ENCODE measurements at regions not wholly inside any gene's neighbourhood (a gene's known extent, or its start where the extent isn't known, plus 50 kb on each side); places are given as distances from the start of the nearest gene placed in this dataset.

DNA sequence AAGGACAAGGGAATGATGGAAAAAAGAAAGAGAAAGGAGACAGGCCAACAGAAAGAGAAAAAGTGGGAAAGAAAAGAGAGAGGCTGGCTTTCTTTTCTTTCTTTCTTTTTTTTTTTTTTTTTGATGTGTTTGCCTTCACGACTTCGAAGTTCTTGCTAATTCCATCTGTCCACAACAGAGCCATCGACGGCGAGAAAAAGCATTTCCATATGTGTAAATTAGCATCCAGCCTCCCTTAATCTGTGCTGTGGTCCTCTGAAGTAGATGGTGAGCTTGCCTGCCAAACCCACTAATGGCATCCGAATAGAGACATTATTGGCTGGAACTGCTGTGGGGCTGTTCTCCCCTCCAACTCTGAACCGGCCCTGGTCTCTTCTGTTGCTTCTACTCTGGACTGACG is 997.4 kb downstream of the BCL11B start:
- no peak for DNase-seq (ENCODE audit: low read depth in 2 of 2)

DNA sequence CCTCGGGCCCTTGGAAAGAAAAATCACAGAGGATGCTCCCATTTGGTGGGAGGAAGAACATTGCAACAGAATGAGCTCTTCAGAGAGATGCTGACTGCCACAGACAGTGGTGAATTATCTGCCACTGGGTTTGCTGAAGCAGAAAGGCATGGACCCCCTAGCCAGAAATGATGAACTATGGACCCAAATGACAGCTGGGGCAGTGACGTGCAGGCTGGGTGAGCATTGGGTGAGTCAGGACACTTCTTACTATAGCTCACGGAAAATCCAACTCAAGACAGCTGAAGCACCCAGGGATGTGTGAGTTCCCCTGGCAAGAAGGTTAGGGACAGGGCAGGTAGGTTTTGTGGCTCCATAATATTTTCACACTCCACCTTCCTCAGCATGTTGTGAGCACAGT is 993.2 kb downstream of the BCL11B start:
- no peak for DNase-seq (ENCODE audit: low read depth in 2 of 2)

DNA sequence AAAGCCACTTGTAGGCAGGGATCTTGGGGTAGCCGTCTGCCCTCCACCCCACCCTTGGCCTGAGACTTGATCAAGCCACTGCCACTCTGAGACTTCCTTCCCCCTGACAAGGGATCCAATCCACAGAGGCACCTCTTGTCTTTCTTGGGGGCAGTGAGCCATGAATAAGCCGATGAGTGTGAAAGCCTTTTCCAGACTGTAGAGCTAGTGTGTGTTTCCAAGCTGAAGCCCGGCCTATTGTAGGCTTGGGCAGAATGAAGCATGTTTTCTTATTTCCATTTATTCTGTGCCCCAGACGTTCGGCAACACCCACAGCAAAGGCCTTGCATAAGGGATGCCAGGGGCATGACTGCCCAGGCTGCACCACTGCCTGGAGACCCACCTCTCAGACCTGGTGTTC is 991.6 kb downstream of the BCL11B start:
- no peak for DNase-seq (ENCODE audit: low read depth in 2 of 2)

DNA sequence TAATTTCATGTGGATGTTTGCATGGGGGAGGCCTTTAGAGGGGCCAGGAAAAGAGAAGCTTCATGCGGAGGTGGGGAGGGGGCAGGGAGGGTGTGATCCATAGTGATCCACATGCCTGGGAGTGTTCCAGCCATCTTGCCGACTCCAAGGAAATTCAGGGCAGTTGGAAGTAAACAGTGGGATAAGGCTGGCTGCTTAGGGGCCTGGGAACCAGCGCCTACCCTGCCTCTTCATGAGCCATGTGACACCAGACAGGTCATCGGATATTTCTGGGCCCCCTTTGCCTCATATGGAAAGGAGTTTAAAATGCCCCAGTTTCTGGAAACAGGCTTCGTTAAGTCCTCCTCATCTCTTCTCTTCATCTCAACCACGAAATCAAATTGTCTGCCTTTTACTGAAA is 983.2 kb downstream of the BCL11B start:
- DNase-seq (ENCODE audit: low read depth in 2 of 2), result no peak

DNA sequence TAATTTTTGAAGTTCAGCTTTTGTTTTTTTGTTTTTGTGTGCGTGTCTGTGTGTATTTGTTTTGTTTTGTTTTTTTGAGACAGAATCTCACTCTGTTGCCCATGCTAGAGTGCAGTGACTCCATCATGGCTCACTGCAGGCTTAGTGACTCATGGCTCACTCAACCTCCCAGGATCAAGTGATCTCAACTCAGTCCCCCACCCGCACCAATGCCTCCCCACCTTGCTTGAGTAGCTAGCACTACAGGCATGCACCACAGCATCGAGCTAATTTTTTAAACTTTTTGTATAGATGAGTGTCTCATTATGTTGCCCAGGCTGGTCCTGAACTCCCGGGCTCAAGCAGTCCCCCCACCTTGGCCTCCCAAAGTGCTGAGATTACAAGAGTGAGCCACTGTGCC is 981.4 kb downstream of the BCL11B start:
- DNase-seq (ENCODE audit: low read depth in 2 of 2), result peak in 1 of 2 donors; percentile 1

DNA sequence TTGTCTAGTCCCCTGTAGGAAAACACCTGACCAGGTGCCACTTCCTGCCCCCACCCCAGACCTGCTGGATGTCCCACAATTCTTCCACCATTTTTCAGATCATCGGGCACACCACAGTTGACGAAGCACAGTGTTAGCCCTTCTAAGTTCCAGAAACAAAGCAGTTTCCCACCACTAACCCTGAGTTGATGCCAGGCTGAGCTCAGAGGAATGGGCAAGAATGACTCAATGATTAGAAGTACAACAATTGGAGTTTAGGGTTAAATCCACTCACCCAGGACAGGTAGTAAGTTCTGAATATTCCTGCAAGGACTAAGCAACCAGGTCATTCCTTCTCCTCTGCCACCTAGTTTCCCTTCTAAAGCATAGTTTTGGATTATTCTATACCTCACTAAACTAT is 979.8 kb downstream of the BCL11B start:
- no peak for DNase-seq (ENCODE audit: low read depth in 2 of 2)

DNA sequence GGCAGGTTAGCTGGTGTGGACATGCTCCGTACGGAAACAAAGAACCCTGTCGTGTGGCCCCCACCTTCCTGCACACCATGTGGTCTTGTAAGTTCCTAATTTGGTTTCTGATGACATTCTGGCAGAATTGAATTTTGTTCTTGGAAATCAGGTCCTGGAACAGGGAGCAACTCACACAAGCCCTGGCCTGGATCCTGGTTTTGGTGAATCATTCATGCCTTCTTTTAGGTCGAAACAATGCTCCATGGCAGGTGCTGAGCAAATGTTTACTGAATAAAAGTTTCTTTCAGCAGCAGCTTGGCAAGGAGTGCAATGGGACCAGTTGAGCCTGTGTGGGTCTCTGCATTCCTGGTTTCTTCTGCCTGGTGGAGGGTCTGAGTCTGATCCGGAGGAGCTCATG is 978.4 kb downstream of the BCL11B start:
- DNase-seq (ENCODE audit: low read depth in 2 of 2), result no peak

DNA sequence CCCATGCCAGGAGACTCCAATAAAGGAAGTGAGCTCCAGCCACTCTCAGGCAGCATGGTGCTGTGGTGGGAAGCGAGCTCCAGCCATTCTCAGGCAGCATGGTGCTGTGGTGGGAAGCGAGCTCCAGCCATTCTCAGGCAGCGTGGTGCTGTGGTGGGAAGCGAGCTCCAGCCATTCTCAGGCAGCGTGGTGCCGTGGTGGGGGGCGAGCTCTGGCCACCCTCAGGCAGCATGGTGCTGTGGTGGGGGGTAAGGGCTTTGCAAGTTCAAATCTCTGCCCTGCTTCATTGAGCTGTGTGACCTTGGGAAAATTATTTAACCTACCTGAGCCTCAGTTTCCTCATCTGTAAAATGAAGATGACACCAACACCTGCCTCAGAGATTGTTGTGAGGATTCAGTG is 975.1 kb downstream of the BCL11B start:
- DNase-seq (ENCODE audit: low read depth in 2 of 2), result no peak

DNA sequence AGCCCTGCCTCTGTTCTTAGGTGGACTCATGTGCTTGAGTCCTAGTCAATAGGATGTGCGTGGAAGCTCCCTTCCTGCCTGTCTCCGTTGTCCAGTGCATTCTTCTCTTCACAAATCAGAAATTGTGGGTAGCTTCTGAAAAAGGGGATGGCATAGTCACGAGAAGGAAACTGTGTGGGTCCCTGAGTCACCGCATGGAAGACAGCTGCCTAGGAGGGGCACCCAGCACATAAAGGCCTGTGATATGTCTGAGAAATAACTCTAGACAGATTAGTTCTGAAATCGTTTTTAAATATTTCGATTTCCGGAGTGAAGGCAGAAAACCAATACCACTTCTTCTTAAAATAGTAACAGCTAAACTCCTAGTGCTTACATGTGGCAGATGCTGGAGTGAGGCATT is 974.4 kb downstream of the BCL11B start:
- no peak for DNase-seq (ENCODE audit: low read depth in 2 of 2)

DNA sequence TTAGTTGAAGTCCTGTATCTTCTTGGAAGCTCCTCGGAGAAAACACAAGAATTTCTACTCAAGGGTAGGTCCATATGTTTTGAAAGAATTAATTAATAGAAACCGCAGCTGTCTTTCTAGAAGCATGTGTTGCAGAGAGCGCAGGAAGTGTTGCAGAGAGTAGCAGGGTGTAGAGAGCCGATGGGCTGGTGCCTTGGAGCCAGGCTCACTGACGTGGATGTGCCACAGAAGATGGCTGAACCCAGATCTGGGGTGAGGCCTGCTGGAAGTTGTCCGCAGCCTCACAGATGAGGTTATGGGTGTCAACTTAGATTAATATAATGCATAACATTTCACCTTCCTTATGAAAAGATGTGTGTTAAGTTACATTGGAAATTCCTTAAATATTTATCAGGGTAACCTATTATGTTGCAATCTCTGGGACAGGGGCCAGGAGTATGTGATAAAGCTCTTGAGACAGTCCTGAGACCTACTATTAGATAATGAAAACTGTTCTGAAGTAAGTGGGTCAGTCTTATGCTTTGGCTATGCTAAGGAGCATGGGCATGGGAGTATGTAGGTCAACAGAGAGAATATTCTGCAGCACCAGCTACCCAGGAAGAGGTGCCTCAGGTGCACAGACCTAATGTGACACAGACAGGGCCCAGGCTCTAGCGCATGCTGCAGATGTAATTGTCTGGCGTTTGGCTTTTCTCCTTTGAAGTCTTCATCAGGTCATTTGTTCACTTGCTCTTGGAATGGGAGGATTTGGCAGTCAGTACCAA is 973.3 kb downstream of the BCL11B start:
- no peak for DNase-seq (ENCODE audit: low read depth in 2 of 2)

DNA sequence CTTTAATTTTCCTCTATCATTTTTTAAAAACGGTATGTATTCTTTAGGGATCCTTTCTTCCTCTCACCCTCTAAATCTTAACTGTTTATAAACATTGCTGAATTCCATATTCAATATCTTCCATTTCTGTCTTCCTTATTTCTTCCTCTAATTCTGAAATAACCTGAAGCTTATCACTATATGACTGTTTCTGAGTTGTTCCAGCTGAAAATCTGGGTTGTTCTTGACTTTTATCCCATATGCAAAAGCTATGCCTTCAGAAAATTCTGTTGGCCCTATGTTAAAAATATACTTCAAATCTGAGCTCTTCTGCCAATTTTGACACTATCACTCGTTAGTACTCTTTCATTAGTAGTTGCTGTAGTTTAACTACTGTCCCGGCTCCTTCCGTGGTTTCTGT is 970.3 kb downstream of the BCL11B start:
- no peak for DNase-seq (ENCODE audit: low read depth in 2 of 2)

DNA sequence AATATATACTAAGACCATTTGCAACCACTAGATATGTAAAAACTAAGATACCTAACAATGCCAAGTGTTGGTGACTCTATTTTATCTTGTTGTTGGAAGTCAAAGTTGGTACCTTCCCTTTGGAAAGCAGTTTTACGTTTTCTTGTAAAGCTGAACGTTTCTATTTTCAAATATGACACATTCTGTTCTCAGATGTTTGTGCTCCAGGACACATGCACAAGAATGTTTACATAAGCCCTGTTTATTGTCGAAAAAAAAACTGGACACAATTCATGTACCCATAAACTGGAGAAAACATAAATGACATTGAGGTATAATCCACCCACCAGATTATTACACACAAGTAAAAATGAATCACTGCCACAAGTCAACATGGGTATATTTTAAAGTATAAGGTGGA is 967.4 kb downstream of the BCL11B start:
- no peak for DNase-seq (ENCODE audit: low read depth in 2 of 2)

DNA sequence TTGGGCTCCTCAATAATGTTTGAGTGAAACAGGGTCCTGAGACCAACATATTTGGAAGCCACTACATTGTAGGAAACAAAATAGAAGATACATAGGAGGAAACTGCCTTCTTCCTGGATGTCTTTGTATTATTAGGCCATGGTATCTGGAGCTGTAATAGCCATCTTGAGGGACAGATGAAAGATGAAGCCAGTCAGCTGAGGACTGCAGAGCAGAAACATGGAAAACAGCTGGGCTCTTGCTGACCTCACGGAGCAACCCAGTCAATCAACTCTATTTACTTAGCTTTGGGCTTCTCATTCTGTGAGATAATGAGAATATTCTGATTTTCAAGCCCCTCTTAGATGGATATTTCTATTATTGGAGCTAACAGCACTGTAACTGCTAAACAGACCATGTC is 962.4 kb downstream of the BCL11B start:
- no peak for DNase-seq (ENCODE audit: low read depth in 2 of 2)

DNA sequence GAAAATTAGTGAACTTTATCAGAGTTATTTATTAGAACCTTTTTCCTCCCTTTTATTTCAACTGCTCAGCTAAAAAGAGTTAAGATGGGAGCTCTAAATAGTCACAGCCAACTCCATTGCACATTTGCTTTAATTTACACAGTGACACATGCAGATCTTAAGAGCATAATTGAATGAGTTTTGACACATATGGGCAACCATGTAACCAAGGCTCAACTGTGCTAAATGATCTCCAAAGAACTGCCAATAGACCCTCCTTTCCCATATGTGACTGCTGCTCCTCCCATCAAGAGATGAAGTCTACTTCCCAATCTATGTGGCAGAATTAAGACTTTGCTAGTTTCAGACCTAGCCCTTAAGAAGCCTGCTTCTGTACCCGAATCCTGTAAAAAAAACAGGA is 960.0 kb downstream of the BCL11B start:
- no peak for DNase-seq (ENCODE audit: low read depth in 2 of 2)

DNA sequence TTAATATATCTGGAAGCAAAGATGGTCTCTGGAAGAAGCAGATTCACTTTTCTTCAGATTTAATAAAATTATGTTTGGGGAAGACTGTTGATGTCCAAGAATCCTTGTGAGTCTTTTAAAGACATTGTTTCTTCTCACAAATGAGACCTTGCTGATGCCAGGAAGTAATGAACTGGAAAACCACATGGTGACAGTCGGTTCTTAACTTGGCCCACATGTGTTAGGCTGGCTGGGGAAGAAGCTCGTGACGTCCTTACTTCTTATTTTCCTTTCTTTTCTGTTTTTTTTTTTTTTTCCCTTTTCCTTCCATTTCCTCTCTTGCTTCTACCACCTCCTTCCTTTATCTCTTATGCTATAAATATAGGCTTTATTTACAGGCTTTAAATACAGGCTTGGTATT is 950.2 kb downstream of the BCL11B start:
- no peak for DNase-seq (ENCODE audit: low read depth in 2 of 2)

DNA sequence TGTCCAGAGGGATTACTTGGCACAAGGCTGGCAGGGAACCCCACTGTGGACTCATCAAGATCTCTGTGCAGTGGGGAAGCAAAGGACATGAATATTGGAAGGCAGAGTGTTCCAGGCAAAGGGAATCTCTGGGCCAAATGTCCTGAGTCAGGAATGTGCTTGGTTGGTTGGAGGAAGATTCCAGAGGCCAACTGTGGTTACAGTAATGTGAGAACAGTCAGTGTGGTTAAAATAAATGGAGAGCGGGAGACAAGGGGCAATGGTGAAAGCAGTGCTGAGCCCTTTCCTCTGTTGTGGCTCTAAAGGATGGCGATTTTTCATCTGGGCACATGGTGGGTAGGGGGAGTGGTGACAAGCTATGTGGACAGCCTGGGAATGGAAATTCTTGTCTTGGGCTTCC is 948.2 kb downstream of the BCL11B start:
- DNase-seq (ENCODE audit: low read depth in 2 of 2), result no peak

DNA sequence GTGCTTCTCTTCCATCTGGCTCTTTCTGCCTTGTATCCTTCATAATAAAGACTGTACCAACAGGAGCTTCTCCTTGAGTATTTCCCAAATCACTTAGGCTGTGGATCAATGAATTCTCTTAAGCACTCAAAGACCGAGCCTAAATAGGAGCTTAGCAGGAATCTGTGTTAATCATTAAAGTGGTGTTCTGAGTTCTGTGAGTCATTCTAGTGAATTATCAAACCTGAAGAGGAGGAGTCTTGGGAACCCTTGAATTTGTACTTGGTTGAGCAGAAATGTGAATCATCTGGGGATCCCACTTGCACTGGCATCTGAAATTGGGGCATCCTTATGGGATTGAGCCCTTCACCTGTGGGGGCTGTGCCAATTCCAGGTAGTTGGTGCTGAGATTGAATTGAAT is 946.2 kb downstream of the BCL11B start:
- DNase-seq (ENCODE audit: low read depth in 2 of 2), result no peak

DNA sequence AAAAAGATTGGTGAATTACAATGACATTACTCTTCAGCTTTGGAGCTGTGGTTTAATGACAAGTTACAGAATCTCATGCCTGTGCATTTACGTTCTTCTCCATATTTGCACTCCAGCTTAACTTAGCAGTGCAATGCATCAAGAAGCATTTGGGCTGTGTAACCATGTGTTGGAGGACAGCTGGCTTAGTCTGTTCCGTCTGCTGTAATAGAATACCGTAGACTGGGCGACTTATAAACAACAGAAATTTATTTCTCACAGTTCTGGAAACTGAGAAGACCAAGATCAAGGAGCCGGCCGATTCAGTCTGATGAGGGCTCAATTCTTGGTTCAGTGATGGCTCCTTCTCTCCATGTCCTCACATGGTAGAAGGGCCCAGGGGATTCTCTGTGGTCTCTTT is 943.5 kb downstream of the BCL11B start:
- no peak for DNase-seq (ENCODE audit: low read depth in 2 of 2)

DNA sequence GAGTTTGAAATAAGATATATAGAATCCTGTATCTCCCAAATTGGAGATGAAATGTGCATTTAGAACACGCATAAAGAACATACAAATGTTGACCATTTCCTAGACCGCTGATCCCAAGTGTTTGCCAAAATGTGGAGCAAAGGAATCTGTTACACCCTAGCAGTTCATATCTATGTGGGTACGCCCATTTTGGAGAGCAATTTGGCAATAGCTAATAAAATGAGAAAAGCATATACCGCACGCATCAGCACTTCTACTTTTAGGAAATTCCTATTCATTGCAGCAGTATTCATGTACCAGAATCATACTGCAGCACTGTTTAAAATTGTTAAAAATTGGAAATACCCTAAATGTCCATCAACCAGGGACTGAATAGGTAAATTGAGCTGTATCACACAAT is 937.8 kb downstream of the BCL11B start:
- DNase-seq (ENCODE audit: low read depth in 2 of 2), result no peak

DNA sequence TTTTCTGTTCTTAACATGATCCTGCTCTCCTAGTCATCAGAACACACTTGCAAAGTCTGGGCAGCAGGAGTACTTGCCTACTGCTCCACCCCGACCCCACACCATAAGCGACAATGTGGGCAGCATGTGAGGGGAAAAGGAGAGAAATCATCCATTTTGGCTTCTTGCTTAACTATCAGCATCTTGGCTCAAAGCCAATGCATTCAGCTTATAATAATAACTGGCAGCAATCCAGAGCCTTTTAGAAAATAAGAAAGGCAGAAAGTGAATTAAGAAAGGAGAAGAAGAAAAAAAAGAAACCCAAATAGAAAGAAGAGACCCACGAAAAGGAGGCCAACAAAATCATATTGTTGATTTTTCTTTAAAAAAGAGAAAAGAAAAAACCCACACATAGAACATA is 930.8 kb downstream of the BCL11B start:
- no peak for DNase-seq (ENCODE audit: low read depth in 2 of 2)

DNA sequence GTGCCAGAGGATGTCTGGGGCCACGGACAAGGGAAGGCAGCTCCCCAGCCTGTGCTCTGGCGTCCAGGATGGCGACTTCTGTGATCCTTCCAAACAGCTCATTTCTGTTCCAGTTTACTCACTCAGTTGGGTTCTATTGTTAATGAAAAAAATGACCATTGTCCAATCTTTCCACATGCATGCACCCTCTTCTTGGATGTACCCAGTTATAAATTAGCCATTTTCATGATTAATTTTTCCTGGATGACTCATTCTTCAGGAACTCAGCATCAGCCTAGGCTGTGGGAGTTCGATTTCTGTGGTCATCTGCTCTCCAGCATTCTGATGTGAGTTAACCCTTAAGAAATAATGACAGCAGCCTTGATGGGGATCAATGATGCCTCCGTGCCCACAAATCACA is 926.8 kb downstream of the BCL11B start:
- DNase-seq (ENCODE audit: low read depth in 2 of 2), result no peak

DNA sequence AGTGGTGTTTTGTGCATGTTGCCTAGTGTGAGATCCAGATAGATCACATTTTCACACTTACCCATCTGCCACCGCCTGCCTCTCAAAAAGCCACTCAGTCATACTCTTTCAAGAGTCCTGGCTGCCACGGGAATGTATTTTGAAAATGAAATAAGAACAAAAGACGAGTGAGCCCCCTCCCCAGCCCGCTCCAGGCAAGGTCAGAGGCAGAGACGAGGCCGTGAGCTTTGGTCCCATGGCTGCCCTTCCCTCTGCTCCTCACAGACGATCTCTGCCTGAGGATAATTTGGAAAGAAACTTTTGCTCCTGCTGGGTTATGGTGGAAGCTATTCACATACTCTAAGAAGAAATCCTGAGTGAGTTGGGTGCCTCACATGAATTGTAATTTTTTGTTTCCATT is 924.3 kb downstream of the BCL11B start:
- DNase-seq (ENCODE audit: low read depth in 2 of 2), result no peak

DNA sequence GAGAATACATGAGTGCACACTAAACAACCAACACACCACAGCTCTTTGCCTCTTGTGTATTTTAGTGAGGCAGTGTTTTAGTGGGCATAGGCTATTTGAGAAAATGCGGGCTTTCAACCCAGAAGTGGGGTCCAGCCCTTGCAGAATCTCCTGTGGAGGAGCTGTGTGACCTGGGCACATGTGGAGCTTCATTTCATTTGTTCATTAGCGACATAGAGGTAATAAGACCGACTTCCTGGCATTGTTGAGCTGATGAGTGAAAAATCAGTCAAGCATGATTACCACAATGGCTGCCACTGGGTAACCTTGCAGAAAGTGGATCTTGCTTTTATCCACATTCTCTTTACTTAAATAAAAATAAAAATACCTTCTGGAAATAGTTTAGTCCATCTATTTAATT is 923.5 kb downstream of the BCL11B start:
- no peak for DNase-seq (ENCODE audit: low read depth in 2 of 2)

DNA sequence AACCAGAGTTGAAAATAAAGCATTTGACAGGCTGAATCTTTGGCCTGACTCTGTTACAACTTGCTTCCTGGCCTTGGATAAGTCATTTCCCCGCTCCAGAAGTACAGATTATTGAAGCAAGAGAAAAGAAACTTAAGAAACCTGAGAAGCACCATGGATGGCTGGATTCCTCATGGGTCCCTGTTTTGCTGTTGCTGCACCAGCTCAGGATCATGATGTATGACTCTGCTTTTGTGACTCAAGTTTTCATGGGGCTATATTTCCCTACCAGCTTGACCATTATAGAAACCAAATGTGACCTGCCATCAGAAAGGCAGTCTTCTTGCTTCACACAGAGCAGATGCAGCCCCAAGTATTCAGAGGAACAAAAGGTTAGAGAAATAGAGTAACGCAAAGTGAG is 921.8 kb downstream of the BCL11B start:
- DNase-seq (ENCODE audit: low read depth in 2 of 2), result no peak
